K562 (cell line): ENCODE measurements at regions not wholly inside any gene's neighbourhood (a gene's known extent, or its start where the extent isn't known, plus 50 kb on each side); places are given as distances from the start of the nearest gene placed in this dataset.
A peak's percentile ranks its signal among the peaks of the same experiment; 100 is the strongest.

ENCODE experiments used
- ATF7 ChIP-seq: fragments of 450-650 bp; IDR thresholded peaks from 2 replicates; pipeline ENCODE4 v1.7.1; 2014; ENCODE audit warnings: mild to moderate bottlenecking, moderate library complexity
- CBX8 ChIP-seq: fragments of 200-600 bp; sonication (generic); IDR thresholded peaks from 2 replicates; pipeline ENCODE4 v1.6.1; 2012; ENCODE audit warnings: borderline replicate concordance, mixed run types, low read depth, mild to moderate bottlenecking, moderate library complexity, mixed read lengths, low read length, control low read depth, inconsistent platforms; ENCODE audit not compliant: poor library complexity, severe bottlenecking; ENCODE audit errors: extremely low read depth
- CHD2 ChIP-seq: IDR thresholded peaks from 2 replicates; pipeline ENCODE4 v1.6.1; 2011; ENCODE audit warnings: low read depth, low read length
- DPF2 ChIP-seq: fragments of 450-650 bp; IDR thresholded peaks from 2 replicates; pipeline ENCODE4 v1.6.1; 2016
- FOSL1 ChIP-seq: fragments of 200-800 bp; sonication (Bioruptor generic); conservative IDR thresholded peaks from 2 replicates; pipeline ENCODE4 v1.6.1; 2016; ENCODE audit warnings: missing genetic modification characterization, missing compliant biosample characterization
- HMG20A ChIP-seq: fragments of 450-650 bp; formaldehyde crosslinking; conservative IDR thresholded peaks from 2 replicates; pipeline ENCODE4 v1.4.0; 2020; ENCODE audit warnings: mild to moderate bottlenecking, mixed read lengths
- NFRKB ChIP-seq: fragments of 450-650 bp; IDR thresholded peaks from 2 replicates; pipeline ENCODE4 v1.6.1; 2016; ENCODE audit warnings: low read depth
- NR2C1 ChIP-seq, 2 experiments: fragments of 450-650 bp; IDR thresholded peaks; 2 replicates each; pipeline ENCODE4 v1.6.1; 2017; ENCODE audit warnings: mild to moderate bottlenecking in 2 of 2, antibody characterized with exemption in 1 of 2, inconsistent platforms in 1 of 2, missing compliant biosample characterization in 1 of 2, missing genetic modification characterization in 1 of 2
- RBM34 ChIP-seq: fragments of 200-400 bp; formaldehyde crosslinking; IDR thresholded peaks from 2 replicates; pipeline ENCODE4 v1.6.1; 2018; ENCODE audit warnings: low read length, borderline replicate concordance; ENCODE audit not compliant: insufficient read depth
- SREBF2 ChIP-seq: sonication (generic); formaldehyde crosslinking; IDR thresholded peaks from 2 replicates; pipeline ENCODE4 v1.4.0; 2020; ENCODE audit warnings: mild to moderate bottlenecking, missing genetic modification reagents
- STAT5A ChIP-seq: IDR thresholded peaks from 2 replicates; pipeline ENCODE4 v1.6.1; 2012; ENCODE audit warnings: low read length, inconsistent platforms, borderline replicate concordance
- TAF15 ChIP-seq: fragments of 200-400 bp; formaldehyde crosslinking; IDR thresholded peaks from 2 replicates; pipeline ENCODE4 v1.6.1; 2017; ENCODE audit warnings: mild to moderate bottlenecking, low read depth, low read length, moderate library complexity
- TBP ChIP-seq: optimal IDR thresholded peaks from 2 replicates; pipeline ENCODE3; 2011; ENCODE audit warnings: low read depth, low read length, improper control_type of control experiment
- TCF7 ChIP-seq: sonication (generic); IDR thresholded peaks from 2 replicates; pipeline ENCODE4 v1.6.1; 2016; ENCODE audit warnings: antibody characterized with exemption, borderline replicate concordance
- ZBTB8A ChIP-seq: fragments of 450-650 bp; IDR thresholded peaks from 2 replicates; pipeline ENCODE4 v1.6.1; 2018; ENCODE audit warnings: mild to moderate bottlenecking, moderate library complexity; ENCODE audit not compliant: partially characterized antibody
- ZNF224 ChIP-seq: sonication (generic); formaldehyde crosslinking; IDR thresholded peaks from 2 replicates; pipeline ENCODE4 v1.8.0; 2022; ENCODE audit warnings: mild to moderate bottlenecking, missing genetic modification reagents
- ZNF707 ChIP-seq: fragments of 250-450 bp; sonication (Bioruptor Pico); conservative IDR thresholded peaks from 2 replicates; pipeline ENCODE4 v1.8.0; 2022; ENCODE audit warnings: inconsistent platforms, mild to moderate bottlenecking, moderate library complexity
- TF ChIP-seq, protein P1 (sequence below): sonication (generic); formaldehyde crosslinking; IDR thresholded peaks from 2 replicates; pipeline ENCODE4 v1.8.1; 2023; ENCODE audit warnings: mild to moderate bottlenecking, missing genetic modification reagents
- TF ChIP-seq, protein P2 (sequence below): fragments of 450-650 bp; IDR thresholded peaks from 2 replicates; pipeline ENCODE4 v1.6.1; 2016
- TF ChIP-seq, protein P3 (sequence below): sonication (generic); formaldehyde crosslinking; IDR thresholded peaks from 2 replicates; pipeline ENCODE4 v1.8.1; 2023; ENCODE audit warnings: mild to moderate bottlenecking, missing genetic modification reagents, moderate library complexity
- TF ChIP-seq, protein P4 (sequence below): fragments of 200-400 bp; formaldehyde crosslinking; IDR thresholded peaks from 2 replicates; pipeline ENCODE4 v1.6.1; 2017; ENCODE audit warnings: mild to moderate bottlenecking, low read depth, low read length, moderate library complexity

DNA sequence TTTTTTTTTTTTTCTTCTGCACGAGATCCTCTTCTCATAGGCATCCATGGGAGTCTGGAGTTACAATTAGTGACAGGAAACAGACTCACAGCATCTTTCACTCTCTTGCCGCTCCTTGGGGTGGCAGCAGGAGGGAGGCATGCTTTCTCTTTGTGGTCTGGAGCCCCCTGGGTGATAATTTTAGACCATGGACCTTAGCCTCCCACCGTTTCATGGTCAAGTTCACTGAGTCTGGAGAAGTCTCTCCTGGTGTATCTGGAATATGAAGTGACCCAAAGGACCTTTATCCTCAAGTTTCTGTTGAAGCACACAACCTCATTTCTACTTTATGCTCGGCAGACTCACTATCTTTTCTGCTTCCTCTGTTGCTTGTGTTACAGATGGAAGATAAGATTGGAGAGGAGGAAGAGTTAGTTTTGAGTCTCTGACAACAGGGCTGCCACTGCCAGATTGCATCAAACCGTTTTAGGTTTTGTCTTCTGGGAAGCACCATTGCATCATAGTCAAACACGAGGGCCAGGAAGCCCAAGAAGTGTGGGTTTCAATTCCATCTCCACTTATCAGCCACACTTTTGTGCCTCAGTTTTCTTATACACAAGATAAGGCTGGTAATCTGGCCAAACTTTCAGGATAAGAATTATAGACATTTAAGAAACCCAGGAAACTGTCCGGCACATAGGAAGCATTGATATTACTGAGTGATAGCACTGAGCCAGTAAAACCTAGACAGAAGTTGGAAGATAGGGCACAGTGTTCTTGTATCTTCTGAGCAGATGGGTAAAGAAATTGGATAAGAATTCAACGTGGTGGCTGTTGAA lies 62.3 kb downstream of the ADCYAP1 start (continued):
- TF ChIP-seq, protein P1, sequence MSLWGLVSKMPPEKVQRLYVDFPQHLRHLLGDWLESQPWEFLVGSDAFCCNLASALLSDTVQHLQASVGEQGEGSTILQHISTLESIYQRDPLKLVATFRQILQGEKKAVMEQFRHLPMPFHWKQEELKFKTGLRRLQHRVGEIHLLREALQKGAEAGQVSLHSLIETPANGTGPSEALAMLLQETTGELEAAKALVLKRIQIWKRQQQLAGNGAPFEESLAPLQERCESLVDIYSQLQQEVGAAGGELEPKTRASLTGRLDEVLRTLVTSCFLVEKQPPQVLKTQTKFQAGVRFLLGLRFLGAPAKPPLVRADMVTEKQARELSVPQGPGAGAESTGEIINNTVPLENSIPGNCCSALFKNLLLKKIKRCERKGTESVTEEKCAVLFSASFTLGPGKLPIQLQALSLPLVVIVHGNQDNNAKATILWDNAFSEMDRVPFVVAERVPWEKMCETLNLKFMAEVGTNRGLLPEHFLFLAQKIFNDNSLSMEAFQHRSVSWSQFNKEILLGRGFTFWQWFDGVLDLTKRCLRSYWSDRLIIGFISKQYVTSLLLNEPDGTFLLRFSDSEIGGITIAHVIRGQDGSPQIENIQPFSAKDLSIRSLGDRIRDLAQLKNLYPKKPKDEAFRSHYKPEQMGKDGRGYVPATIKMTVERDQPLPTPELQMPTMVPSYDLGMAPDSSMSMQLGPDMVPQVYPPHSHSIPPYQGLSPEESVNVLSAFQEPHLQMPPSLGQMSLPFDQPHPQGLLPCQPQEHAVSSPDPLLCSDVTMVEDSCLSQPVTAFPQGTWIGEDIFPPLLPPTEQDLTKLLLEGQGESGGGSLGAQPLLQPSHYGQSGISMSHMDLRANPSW (CRISPR knock-in tag), result no peak
- peak; percentile 82 for TF ChIP-seq DPF2
- no peak for TF ChIP-seq CHD2
- TF ChIP-seq ATF7, result peak; percentile 95
- TF ChIP-seq, protein P2, sequence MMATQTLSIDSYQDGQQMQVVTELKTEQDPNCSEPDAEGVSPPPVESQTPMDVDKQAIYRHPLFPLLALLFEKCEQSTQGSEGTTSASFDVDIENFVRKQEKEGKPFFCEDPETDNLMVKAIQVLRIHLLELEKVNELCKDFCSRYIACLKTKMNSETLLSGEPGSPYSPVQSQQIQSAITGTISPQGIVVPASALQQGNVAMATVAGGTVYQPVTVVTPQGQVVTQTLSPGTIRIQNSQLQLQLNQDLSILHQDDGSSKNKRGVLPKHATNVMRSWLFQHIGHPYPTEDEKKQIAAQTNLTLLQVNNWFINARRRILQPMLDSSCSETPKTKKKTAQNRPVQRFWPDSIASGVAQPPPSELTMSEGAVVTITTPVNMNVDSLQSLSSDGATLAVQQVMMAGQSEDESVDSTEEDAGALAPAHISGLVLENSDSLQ, result no peak; the same call in 1 of the 2 replicates
- peak; percentile 17; the same call in 1 of the 2 replicates for TF ChIP-seq NFRKB
- peak; percentile 19; the same call in 1 of the 2 replicates for TF ChIP-seq STAT5A
- TF ChIP-seq CBX8, result no peak
- no peak for TF ChIP-seq ZNF707 (CRISPR knock-in tag)
- TF ChIP-seq ZBTB8A, result no peak
- no peak for TF ChIP-seq NR2C1 (IDR thresholded peaks at IDR 0.05)
- 0 out of 2 replicates have a peak, but pooled peaks have one; percentile 39 for TF ChIP-seq NR2C1 (tag; IDR thresholded peaks at IDR 0.05)
- TF ChIP-seq HMG20A (CRISPR knock-in tag), result 0 out of 2 replicates have a peak, but pooled peaks have one; percentile 15
- no peak for TF ChIP-seq TAF15
- TF ChIP-seq, protein P3, sequence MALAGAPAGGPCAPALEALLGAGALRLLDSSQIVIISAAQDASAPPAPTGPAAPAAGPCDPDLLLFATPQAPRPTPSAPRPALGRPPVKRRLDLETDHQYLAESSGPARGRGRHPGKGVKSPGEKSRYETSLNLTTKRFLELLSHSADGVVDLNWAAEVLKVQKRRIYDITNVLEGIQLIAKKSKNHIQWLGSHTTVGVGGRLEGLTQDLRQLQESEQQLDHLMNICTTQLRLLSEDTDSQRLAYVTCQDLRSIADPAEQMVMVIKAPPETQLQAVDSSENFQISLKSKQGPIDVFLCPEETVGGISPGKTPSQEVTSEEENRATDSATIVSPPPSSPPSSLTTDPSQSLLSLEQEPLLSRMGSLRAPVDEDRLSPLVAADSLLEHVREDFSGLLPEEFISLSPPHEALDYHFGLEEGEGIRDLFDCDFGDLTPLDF (CRISPR knock-in tag), result no peak
- 0 out of 2 replicates have a peak, but pooled peaks have one; percentile 11 for TF ChIP-seq TCF7
- no peak for TF ChIP-seq TBP
- TF ChIP-seq SREBF2 (CRISPR knock-in tag), result no peak
- TF ChIP-seq, protein P4, sequence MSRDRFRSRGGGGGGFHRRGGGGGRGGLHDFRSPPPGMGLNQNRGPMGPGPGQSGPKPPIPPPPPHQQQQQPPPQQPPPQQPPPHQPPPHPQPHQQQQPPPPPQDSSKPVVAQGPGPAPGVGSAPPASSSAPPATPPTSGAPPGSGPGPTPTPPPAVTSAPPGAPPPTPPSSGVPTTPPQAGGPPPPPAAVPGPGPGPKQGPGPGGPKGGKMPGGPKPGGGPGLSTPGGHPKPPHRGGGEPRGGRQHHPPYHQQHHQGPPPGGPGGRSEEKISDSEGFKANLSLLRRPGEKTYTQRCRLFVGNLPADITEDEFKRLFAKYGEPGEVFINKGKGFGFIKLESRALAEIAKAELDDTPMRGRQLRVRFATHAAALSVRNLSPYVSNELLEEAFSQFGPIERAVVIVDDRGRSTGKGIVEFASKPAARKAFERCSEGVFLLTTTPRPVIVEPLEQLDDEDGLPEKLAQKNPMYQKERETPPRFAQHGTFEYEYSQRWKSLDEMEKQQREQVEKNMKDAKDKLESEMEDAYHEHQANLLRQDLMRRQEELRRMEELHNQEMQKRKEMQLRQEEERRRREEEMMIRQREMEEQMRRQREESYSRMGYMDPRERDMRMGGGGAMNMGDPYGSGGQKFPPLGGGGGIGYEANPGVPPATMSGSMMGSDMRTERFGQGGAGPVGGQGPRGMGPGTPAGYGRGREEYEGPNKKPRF, result no peak
- no peak for TF ChIP-seq ZNF224 (CRISPR knock-in tag)
- no peak for TF ChIP-seq RBM34
- peak; percentile 22 for TF ChIP-seq FOSL1 (tag)
